HepG2 (cell line): ENCODE measurements at regions not wholly inside any gene's neighbourhood (a gene's known extent, or its start where the extent isn't known, plus 50 kb on each side); places are given as distances from the start of the nearest gene placed in this dataset.

Experiments used
- FOXA3 ChIP-seq: IDR thresholded peaks from 2 replicates; pipeline ENCODE4 v1.6.1; 2016; ENCODE audit warnings: missing genetic modification reagents, missing compliant biosample characterization
- MTA3 ChIP-seq: sonication (generic); formaldehyde crosslinking; IDR thresholded peaks from 2 replicates; pipeline ENCODE4 v1.4.0; 2020; ENCODE audit warnings: missing genetic modification reagents
- PCBP2 ChIP-seq: fragments of 200-400 bp; formaldehyde crosslinking; optimal IDR thresholded peaks from 2 replicates; pipeline ENCODE3; 2018; ENCODE audit warnings: low read length, low read depth; ENCODE audit not compliant: poor library complexity, severe bottlenecking
- POLR2G ChIP-seq: fragments of 200-400 bp; formaldehyde crosslinking; IDR thresholded peaks from 2 replicates; pipeline ENCODE4 v1.6.1; 2018; ENCODE audit warnings: mild to moderate bottlenecking, low read depth, low read length, moderate library complexity
- RAD21 ChIP-seq: fragments of 450-650 bp; formaldehyde crosslinking; IDR thresholded peaks from 2 replicates; pipeline ENCODE4 v1.5.0; 2020; ENCODE audit warnings: mild to moderate bottlenecking
- RBFOX2 ChIP-seq: fragments of 200-400 bp; formaldehyde crosslinking; IDR thresholded peaks from 2 replicates; pipeline ENCODE4 v1.6.1; 2017; ENCODE audit warnings: low read depth, mild to moderate bottlenecking, low read length
- ZNF569 ChIP-seq: sonication (generic); formaldehyde crosslinking; IDR thresholded peaks from 2 replicates; pipeline ENCODE4 v1.5.0; 2020; ENCODE audit warnings: mild to moderate bottlenecking, missing genetic modification reagents, moderate library complexity, borderline replicate concordance
- ZNF766 ChIP-seq: sonication (generic); formaldehyde crosslinking; IDR thresholded peaks from 2 replicates; pipeline ENCODE4 v1.5.0; 2020; ENCODE audit warnings: missing genetic modification reagents, borderline replicate concordance
- TF ChIP-seq, protein P1 (sequence below): sonication (generic); formaldehyde crosslinking; IDR thresholded peaks from 2 replicates; pipeline ENCODE4 v1.5.0; 2020; ENCODE audit warnings: mild to moderate bottlenecking, missing genetic modification reagents, moderate library complexity

DNA sequence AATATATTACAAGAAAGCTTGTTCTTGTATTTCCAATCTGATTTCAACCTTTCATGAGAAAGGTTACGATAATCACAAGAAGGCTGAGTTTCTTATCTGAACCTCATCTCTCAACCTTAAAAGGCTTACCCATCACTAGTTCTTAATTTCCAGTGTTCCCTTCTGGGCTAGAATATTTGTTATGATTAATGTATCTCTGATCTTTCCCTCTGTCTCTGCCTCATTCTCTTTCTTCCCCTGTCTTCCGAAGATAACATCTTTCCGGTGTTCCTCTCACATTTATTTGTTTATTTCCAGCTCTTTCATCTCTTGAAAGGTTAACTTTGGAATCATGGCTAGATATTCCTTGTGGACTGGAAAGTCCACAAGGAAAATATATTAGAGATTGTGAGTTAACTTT is 255.9 kb downstream of the SLC6A15 start:
- TF ChIP-seq ZNF569 (CRISPR knock-in tag) (no peak), RAD21 (CRISPR knock-in tag) (no peak), RBFOX2 (no peak), FOXA3 (CRISPR knock-in tag) (no peak), MTA3 (CRISPR knock-in tag) (no peak), PCBP2 (no peak), POLR2G (no peak), ZNF766 (CRISPR knock-in tag) (no peak)
- TF ChIP-seq, protein P1, sequence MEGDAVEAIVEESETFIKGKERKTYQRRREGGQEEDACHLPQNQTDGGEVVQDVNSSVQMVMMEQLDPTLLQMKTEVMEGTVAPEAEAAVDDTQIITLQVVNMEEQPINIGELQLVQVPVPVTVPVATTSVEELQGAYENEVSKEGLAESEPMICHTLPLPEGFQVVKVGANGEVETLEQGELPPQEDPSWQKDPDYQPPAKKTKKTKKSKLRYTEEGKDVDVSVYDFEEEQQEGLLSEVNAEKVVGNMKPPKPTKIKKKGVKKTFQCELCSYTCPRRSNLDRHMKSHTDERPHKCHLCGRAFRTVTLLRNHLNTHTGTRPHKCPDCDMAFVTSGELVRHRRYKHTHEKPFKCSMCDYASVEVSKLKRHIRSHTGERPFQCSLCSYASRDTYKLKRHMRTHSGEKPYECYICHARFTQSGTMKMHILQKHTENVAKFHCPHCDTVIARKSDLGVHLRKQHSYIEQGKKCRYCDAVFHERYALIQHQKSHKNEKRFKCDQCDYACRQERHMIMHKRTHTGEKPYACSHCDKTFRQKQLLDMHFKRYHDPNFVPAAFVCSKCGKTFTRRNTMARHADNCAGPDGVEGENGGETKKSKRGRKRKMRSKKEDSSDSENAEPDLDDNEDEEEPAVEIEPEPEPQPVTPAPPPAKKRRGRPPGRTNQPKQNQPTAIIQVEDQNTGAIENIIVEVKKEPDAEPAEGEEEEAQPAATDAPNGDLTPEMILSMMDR (CRISPR knock-in tag): no peak
